Astrocyte (in vitro differentiated cells and primary cell): ENCODE measurements at regions not wholly inside any gene's neighbourhood (a gene's known extent, or its start where the extent isn't known, plus 50 kb on each side); places are given as distances from the start of the nearest gene placed in this dataset.

Experiments used
- CTCF ChIP-seq: IDR thresholded peaks from 2 replicates; pipeline ENCODE4 v1.5.1; 2011; ENCODE audit warnings: low read depth, mild to moderate bottlenecking, inconsistent platforms, low read length, moderate library complexity; ENCODE audit not compliant: insufficient read depth
- EZH2 ChIP-seq: IDR thresholded peaks from 2 replicates; pipeline ENCODE4 v1.6.1; 2012; ENCODE audit warnings: mild to moderate bottlenecking, low read length, inconsistent platforms; ENCODE audit not compliant: insufficient read depth

GRCh38 chr2:183416753-183417152, 292.5 kb downstream of the NUP35 start:
- TF ChIP-seq CTCF (no peak), EZH2 (no peak)
